Testis (tissue), 2 donors: ENCODE measurements at regions not wholly inside any gene's neighbourhood (a gene's known extent, or its start where the extent isn't known, plus 50 kb on each side); places are given as distances from the start of the nearest gene placed in this dataset.
A peak's percentile ranks its signal among the peaks of the same experiment; 100 is the strongest.

Experiments
- DNase-seq: peaks from one replicate; pipeline ENCODE4 v3.0.0-alpha.2; 2019
- H3K27ac ChIP-seq, 2 donors: fragments of 200-600 bp; sonication (generic); one replicate each; pipeline ENCODE4 v1.5.1; 2019
- H3K27me3 ChIP-seq: fragments of 200-600 bp; sonication (generic); one replicate; pipeline ENCODE4 v1.5.1; 2019
- H3K36me3 ChIP-seq: fragments of 200-600 bp; sonication (generic); one replicate; pipeline ENCODE4 v1.5.1; 2017; ENCODE audit warnings: low read depth; ENCODE audit errors: missing control alignments
- H3K4me1 ChIP-seq: fragments of 200-600 bp; sonication (generic); one replicate; pipeline ENCODE4 v1.5.1; 2019
- H3K4me3 ChIP-seq, 2 donors: fragments of 200-600 bp; sonication (generic); one replicate each; pipeline ENCODE4 v1.5.1; 2017 to 2019
- H3K9me3 ChIP-seq: fragments of 200-600 bp; sonication (generic); one replicate; pipeline ENCODE4 v1.5.1; 2017
- CTCF ChIP-seq, 3 experiments: fragments of 450-650 bp in 2 of 3; fragments of 200-600 bp in 1 of 3; sonication (generic) in 1 of 3; IDR thresholded peaks; one replicate each; pipeline ENCODE4 v1.5.1; 2016 to 2019; ENCODE audit warnings: antibody characterized with exemption in 3 of 3, mild to moderate bottlenecking in 2 of 3, moderate library complexity in 1 of 3
- POLR2A ChIP-seq: fragments of 450-650 bp; IDR thresholded peaks from one replicate; pipeline ENCODE4 v1.6.1; 2017; ENCODE audit warnings: antibody characterized with exemption, mild to moderate bottlenecking, moderate library complexity
- WGBS, 2 donors: methylation state at CpG; one replicate each; pipeline ENCODE4 v1.1.5; 2018; 5-methylcytosine and 5-hydroxymethylcytosine counted together
- intact Hi-C: fragments of 100-400 bp; cut with DNase I; formaldehyde crosslinking; loops from one replicate; pipeline ENCODE4 v1.15.1; 2023; ENCODE audit warnings: low total_unique reads

- no peaks in the 10 kb centered on the region for H3K9me3 ChIP-seq
- no peak for TF ChIP-seq POLR2A
- TF ChIP-seq CTCF (IDR thresholded peaks at IDR 0.05) = no peak
- intact Hi-C loops = no loop called here
- no peaks in the 10 kb centered on the region for H3K27me3 ChIP-seq
- H3K4me3 ChIP-seq = no peak overlapping the region
- peaks cover 32% of the 10 kb centered on the region for H3K4me1 ChIP-seq
- H3K36me3 ChIP-seq = no peaks in the 10 kb centered on the region
- H3K27ac ChIP-seq = peak overlapping the region; percentile 26 to 51
- 40 to 43% methylated on average over 2 of the region's 2 CpGs for WGBS, 2 donors
- DNase-seq = no peak
Observed at GRCh38 chr1:67583462-67583950, 101.5 kb upstream of the GADD45A start.

GRCh38 chr1:67584938-67585337, 100.1 kb upstream of the GADD45A start:
- Histone ChIP-seq H3K9me3 (no peaks in the 10 kb centered on the region), H3K4me1 (peaks cover 46% of the 10 kb centered on the region), H3K27ac (peak overlapping the region in 1 of 2 donors; percentile 28), H3K4me3 (no peak overlapping the region), H3K36me3 (no peaks in the 10 kb centered on the region), H3K27me3 (no peaks in the 10 kb centered on the region)
- intact Hi-C loops = no loop called here
- WGBS, 2 donors = 50 to 83% methylated on average over 6 of the region's 6 CpGs
- TF ChIP-seq CTCF (IDR thresholded peaks at IDR 0.05) = no peak
- TF ChIP-seq POLR2A = no peak
- peak; percentile 45 for DNase-seq

GRCh38 chr1:67586596-67586995, 98.4 kb upstream of the GADD45A start:
- Histone ChIP-seq H3K9me3 (no peaks in the 10 kb centered on the region), H3K27me3 (no peaks in the 10 kb centered on the region), H3K4me1 (peaks cover 57% of the 10 kb centered on the region), H3K4me3 (no peak overlapping the region), H3K27ac (peak overlapping the region; percentile 71 to 84), H3K36me3 (no peaks in the 10 kb centered on the region)
- WGBS, 2 donors = 62 to 75% methylated on average over 5 of the region's 5 CpGs
- intact Hi-C loops = no loop called here
- no peak for TF ChIP-seq CTCF (IDR thresholded peaks at IDR 0.05)
- TF ChIP-seq POLR2A = no peak
- peak; percentile 48 for DNase-seq

- H3K36me3 ChIP-seq = no peaks in the 10 kb centered on the region
- H3K27me3 ChIP-seq = no peaks in the 10 kb centered on the region
- DNase-seq = peak; percentile 47
- no peak overlapping the region for H3K4me3 ChIP-seq
- WGBS, 2 donors = 45 to 56% methylated on average over 9 of the region's 9 CpGs
- no peak for TF ChIP-seq POLR2A
- intact Hi-C loops = no loop called here
- H3K9me3 ChIP-seq = no peaks in the 10 kb centered on the region
- H3K4me1 ChIP-seq = peaks cover 49% of the 10 kb centered on the region
- H3K27ac ChIP-seq = peak overlapping the region; percentile 71 to 84
Observed at GRCh38 chr1:67588178-67588855, 96.7 kb upstream of the GADD45A start.

- WGBS, 2 donors = 68 to 86% methylated on average over 8 of the region's 8 CpGs
- Histone ChIP-seq H3K4me1 (peaks cover 45% of the 10 kb centered on the region), H3K4me3 (no peak overlapping the region), H3K9me3 (no peaks in the 10 kb centered on the region), H3K27me3 (no peaks in the 10 kb centered on the region), H3K27ac (peak overlapping the region; percentile 71 to 84), H3K36me3 (no peaks in the 10 kb centered on the region)
- TF ChIP-seq CTCF (IDR thresholded peaks at IDR 0.05) (no peak), POLR2A (no peak)
- DNase-seq = no peak
- intact Hi-C loops = no loop called here
Observed at GRCh38 chr1:67589519-67590233, 95.3 kb upstream of the GADD45A start.
